PFSK-1 (cell line): ENCODE measurements at regions not wholly inside any gene's neighbourhood (a gene's known extent, or its start where the extent isn't known, plus 50 kb on each side); places are given as distances from the start of the nearest gene placed in this dataset.

Experiments
- FOXP2 ChIP-seq: optimal IDR thresholded peaks from 2 replicates; pipeline ENCODE3; 2011; ENCODE audit warnings: borderline replicate concordance, control low read depth, inconsistent platforms; ENCODE audit not compliant: insufficient read depth; ENCODE audit errors: extremely low read length, extremely low read depth
- POLR2AphosphoS5 ChIP-seq: IDR thresholded peaks from 2 replicates; pipeline ENCODE4 v1.6.1; 2012; ENCODE audit warnings: low read depth, mild to moderate bottlenecking, control low read depth, low read length, moderate library complexity
- SIN3A ChIP-seq: IDR thresholded peaks from 2 replicates; pipeline ENCODE4 v1.6.1; 2012; ENCODE audit warnings: mild to moderate bottlenecking, low read length, moderate library complexity, borderline replicate concordance; ENCODE audit not compliant: insufficient read depth
- TAF1 ChIP-seq: IDR thresholded peaks from 2 replicates; pipeline ENCODE4 v1.6.1; 2012; ENCODE audit warnings: low read length, control low read depth, borderline replicate concordance; ENCODE audit not compliant: insufficient read depth
- TF ChIP-seq, protein P1 (sequence below), 2 experiments: IDR thresholded peaks; 2 replicates each; pipeline versions ENCODE4 v1.6.1 to v1.8.0; 2011 to 2012; ENCODE audit warnings: low read depth in 2 of 2, low read length in 2 of 2, control low read depth in 1 of 2, inconsistent platforms in 1 of 2, mild to moderate bottlenecking in 1 of 2, moderate library complexity in 1 of 2; ENCODE audit not compliant: insufficient read depth in 1 of 2

DNA sequence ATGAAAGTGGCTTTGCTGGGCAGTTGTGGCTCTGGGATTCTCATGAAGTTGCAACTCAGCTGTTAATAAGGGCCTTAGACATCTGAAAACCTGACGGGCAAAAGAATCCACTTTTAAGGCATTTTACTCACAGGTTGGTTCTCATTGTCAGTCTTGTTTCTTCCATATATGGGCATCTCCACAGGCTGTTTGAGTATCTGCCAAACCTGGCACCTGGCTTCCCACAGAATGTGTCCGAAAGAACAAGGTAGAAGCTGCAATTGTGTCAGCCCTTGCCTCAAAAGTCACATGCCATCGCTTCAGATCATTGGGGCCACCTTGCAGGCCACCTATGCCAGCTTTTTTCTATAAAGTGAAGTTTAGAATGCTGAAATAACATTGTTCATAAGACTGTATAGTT, 102.4 kb downstream of the KCTD12 start:
- TF ChIP-seq, protein P1, sequence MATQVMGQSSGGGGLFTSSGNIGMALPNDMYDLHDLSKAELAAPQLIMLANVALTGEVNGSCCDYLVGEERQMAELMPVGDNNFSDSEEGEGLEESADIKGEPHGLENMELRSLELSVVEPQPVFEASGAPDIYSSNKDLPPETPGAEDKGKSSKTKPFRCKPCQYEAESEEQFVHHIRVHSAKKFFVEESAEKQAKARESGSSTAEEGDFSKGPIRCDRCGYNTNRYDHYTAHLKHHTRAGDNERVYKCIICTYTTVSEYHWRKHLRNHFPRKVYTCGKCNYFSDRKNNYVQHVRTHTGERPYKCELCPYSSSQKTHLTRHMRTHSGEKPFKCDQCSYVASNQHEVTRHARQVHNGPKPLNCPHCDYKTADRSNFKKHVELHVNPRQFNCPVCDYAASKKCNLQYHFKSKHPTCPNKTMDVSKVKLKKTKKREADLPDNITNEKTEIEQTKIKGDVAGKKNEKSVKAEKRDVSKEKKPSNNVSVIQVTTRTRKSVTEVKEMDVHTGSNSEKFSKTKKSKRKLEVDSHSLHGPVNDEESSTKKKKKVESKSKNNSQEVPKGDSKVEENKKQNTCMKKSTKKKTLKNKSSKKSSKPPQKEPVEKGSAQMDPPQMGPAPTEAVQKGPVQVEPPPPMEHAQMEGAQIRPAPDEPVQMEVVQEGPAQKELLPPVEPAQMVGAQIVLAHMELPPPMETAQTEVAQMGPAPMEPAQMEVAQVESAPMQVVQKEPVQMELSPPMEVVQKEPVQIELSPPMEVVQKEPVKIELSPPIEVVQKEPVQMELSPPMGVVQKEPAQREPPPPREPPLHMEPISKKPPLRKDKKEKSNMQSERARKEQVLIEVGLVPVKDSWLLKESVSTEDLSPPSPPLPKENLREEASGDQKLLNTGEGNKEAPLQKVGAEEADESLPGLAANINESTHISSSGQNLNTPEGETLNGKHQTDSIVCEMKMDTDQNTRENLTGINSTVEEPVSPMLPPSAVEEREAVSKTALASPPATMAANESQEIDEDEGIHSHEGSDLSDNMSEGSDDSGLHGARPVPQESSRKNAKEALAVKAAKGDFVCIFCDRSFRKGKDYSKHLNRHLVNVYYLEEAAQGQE (IDR thresholded peaks at IDR 0.05; ENCODE audit: insufficient read depth in 1 of 2, low read depth in 2 of 2, low read length in 2 of 2) = no peak
- no peak for TF ChIP-seq POLR2AphosphoS5
- no peak for TF ChIP-seq TAF1
- no peak for TF ChIP-seq FOXP2
- no peak for TF ChIP-seq SIN3A

DNA sequence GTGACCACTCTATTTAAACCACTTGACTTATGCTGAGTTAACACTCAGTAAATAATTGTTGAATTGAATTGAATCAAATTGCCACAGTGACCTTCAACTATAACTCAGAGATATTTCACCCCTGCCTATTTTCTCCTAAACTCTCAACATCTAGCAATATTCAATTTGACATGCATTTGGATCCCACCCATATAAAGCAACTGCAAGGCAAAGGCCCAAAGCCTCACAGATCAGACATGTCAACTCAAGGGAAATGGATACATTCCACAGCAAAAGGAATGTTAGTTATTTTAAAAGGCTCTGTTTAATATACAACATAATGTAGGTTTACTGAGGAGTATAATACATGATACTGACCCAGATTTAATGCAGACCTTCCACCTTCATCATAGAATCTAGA, 107.4 kb downstream of the KCTD12 start:
- no peak for TF ChIP-seq POLR2AphosphoS5
- TF ChIP-seq TAF1 = no peak
- TF ChIP-seq, protein P1 (IDR thresholded peaks at IDR 0.05; ENCODE audit: insufficient read depth in 1 of 2, low read depth in 2 of 2, low read length in 2 of 2) = no peak
- no peak for TF ChIP-seq SIN3A
- no peak for TF ChIP-seq FOXP2

DNA sequence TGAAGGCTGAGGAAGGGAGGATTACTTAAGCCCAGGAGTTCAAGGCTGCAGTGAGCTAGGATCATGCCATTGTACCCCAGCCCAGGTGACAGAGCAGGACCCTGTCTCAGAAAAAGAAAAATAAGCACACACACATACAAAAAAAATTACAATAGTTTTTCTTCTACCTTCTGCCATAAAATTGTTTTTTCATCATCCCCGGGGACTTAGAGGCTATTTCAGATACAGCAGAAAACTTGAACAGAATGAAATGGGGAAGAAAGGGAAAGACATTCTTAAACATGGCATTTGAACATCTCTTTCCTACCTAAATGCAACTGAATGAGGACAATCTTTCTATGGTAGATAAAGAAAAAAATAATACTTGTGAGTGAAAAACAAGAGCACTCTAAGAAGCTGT, 109.1 kb downstream of the KCTD12 start:
- TF ChIP-seq FOXP2 (no peak), SIN3A (no peak), TAF1 (no peak), POLR2AphosphoS5 (no peak)
- TF ChIP-seq, protein P1 (IDR thresholded peaks at IDR 0.05; ENCODE audit: insufficient read depth in 1 of 2, low read depth in 2 of 2, low read length in 2 of 2) = no peak

DNA sequence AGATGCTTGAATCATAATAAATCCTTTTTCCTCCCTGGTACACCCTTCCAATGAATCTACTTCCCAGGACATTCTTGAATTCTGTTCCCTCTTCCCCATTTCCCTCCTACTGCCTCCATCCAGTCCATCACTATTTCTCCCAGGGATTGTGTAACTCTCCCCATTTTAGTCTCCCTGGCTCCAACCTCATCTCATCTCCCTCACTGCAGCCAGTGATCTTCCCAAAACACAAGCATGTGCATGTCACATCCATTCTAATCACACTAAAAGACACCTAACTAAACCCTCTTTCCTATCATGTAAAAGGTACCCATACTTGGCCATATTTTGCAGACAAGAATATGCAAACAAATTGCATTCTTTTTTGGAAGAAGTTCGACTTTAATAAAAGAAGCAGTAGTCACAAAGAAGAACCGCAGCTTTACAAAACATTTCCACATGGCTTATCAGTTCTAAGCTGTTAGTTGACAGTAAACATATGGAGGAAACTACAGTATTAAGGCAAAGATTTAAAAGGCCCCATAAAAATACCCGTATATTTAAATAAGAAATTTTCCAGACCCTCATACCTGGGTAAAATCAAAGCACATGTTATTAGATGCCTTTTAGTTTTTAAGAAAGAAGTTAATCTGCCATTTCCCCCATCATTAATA, 111.0 kb downstream of the KCTD12 start:
- TF ChIP-seq SIN3A (no peak), TAF1 (no peak), POLR2AphosphoS5 (no peak)

DNA sequence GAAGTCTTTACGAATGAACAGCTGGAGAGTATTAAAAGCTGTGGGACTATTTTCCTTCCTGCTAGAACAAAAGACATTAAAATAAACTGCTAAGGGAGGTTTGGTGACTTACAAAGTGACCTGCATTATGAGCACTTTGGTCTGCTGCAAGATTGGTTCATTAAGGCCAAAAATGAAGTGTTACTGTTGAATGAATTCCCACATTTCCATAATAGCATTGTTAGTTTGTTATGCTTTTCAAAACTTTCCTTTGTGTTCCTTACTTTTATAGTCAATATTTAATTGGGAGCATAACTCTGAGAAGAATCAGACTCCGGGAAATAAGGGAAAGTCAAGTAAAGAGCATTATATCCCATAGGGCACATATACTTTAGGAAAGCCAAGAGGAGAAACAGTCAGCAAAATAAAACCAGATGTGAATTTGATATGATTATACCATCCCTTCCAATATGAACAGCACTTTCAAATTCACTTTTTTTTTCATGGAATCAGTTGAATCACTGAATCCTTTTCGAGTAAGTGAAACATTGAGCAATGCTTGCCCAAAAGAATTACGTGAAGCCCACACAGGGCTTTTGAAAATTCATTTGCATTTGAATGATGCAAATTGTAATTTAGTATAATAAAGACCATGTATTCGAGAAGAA, 112.6 kb downstream of the KCTD12 start:
- TF ChIP-seq FOXP2 (no peak), SIN3A (no peak), TAF1 (no peak), POLR2AphosphoS5 (no peak)
- TF ChIP-seq, protein P1 (IDR thresholded peaks at IDR 0.05; ENCODE audit: insufficient read depth in 1 of 2, low read depth in 2 of 2, low read length in 2 of 2) = no peak
